ENCODE measurements at regions not wholly inside any gene's neighbourhood (a gene's known extent, or its start where the extent isn't known, plus 50 kb on each side); places are given as distances from the start of the nearest gene placed in this dataset.

DNA sequence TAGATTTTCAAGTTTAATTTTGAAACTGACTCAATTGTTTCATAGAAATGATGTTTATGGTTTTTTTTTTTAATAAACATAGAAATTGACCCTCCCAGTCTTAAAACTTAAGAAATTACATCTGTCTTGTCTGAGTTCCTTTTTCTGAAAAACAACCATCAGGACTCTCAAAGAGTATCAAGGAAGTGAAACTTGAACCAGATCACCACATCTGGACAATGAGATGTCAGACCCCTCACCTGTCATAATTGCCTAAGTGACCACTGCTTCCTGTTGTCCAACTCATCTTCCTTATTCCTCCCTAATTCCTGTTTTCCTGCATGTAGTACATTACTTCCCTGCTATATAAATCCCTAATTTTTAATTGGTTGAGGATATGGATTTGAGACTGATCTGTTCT, 441.5 kb upstream of the ARHGEF26 start:
- DNase-seq = no peak

DNA sequence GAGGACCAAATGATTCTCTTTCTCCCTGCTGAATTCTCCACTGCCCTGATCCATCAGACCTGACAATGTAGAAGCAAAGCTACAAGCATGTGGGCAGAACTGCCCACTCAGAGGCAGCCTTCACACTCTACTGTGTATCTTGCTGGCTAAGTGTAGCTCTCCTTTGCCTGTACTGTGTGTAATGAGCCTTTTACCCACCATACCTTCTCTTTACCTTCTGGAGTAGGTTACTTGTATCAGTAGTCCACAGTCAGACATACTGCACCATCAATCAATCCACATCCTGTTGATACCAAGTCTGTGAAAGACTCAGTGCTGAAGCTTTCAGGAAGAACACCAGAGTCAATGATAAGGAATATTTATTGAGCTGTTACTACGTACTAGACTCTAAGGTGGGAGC, 440.7 kb upstream of the ARHGEF26 start:
- no peak for DNase-seq

DNA sequence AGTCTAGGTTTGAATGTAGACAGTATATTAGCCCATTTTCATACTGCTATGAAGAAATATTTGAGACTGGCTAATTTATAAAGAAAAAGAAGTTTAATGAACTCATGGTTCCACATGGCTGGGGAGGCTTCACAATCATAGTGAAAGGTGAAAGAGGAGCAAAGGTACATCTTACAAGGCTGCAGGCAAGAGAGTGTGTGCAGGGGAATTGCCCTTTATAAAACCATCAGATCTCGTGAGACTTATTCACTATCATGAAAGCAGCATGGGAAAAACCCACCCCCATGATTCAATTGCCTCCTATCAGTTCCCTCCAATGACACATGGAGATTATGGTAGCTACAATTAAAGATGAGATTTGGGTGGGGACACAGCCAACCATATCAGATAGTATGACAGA, 440.1 kb upstream of the ARHGEF26 start:
- DNase-seq = no peak

DNA sequence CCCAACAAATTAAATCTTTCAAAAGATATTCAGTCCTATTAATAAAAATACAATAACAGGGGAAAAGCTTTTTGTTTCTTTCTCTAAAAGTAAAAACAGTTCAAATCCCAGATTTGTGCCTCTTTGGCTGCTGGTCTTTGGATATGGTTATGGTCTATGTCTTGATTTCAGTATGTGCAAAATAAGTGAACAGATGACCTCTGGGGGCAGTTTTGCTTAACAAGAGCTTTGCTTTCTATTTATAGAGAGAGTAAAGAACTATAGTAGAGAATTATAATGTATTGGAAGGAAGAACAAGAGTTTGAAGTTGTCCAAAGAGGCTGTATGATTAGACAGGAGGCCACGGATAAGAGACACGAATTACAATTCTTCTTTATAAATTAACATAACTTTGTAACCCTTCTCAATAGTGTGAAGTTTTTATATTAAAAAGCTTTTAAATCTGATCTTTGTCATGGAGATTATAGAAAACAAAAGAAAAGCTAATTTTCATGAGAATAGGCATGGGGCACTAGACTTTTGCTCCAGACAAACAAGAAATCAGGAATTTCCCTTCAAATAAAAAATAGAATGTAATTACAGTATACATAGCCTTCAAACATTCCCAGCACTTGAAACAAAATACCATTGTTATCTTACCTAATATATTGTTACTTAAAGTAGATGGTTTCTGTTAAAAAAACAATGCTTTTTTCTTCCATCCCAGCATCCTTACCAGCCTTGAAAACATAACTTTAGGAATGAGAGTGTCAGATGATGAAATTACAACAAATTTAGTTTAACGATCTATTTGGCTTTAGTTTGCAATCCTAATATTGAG, 432.7 kb upstream of the ARHGEF26 start:
- DNase-seq = no peak

DNA sequence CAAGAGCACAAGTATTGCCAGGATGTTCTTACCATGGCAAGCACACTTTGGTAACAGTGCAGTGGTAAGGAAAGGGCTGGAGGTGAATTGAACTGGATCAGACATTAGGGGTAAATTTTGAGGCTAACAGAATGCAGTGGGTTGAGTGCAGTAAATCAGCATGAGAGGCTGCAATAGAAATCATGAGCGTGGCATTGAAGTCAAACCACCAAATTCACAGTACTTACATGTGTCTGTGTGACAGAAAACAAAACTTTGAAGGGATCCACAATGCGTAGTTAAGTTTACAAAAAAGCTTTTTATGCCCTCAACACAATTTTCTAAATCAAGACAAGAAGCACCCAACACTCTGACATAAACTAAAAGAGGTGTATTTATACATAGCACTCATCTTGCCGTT, 428.0 kb upstream of the ARHGEF26 start:
- no peak for DNase-seq

DNA sequence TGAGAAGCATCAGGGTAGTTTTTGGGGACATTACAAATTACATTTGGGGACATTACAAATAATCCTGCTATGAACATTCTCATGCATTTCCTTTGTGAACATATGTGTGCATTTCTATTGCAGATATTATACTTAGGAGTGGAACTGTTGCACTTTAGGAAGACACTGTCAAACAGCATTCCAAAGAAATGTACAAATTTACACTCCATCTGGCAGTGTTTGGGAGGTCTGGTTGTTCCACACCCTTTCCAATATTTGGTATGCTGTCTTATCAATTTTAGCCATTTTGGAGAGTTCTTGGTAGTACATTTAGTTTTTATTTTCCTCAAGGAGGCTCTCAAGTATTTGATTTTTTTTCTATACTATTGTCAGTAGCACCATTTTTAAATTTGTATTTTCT, 419.1 kb upstream of the ARHGEF26 start:
- no peak for DNase-seq

DNA sequence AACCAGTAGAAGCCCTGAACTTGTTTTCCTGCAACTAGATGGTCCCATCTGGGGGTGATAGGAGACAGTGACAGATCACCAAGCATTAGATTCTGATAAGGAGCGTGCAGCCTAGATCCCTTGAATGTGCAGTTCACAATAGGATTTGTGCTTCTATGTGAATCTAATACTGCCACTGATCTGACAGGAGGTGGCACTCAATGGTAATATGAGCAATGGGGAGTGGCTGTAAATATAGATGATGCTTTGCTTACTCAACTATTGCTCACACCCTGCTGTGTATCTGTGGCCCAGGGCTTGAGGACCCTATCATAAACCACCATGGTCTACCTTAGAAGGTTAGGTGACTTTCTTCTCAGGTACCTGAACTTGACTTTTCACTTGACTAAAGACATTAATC, 417.1 kb upstream of the ARHGEF26 start:
- no peak for DNase-seq

DNA sequence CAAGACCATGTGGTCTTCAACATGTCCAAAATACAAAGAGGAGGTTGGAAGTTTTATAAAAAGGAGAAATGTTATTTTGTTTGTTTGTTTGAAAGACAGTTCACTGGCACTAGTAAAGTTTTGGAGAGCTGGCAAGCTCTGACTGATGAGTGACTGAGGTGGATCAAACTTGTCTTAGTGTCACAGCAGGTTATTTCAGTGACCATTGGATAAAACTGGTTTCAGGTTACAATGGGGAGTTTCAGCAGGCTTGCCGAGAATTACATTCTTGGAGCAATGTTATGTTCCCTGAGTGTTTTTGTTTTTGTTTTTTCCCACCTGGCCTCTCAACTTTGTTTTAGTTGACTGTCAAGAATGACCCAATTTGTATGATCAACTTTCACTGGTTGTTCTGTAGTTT, 414.5 kb upstream of the ARHGEF26 start:
- DNase-seq = no peak

DNA sequence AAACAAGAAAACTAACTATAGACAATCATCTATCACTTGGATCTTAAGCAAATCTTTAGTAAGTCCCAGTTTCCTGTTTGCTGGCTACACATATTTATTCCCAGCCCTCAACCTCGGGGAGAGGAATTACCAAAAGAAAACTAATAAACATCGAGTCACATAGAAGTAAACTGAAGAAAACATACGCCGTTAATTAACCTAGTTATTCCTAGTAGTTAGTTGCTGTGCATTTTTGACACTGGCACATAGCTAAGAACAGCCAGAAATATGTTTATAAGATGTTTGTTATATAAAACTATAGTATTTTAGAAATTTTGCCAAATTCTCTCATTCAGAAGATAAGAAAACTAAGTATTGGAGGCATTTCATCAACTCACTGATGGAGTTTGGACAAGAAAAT, 407.2 kb upstream of the ARHGEF26 start:
- no peak for DNase-seq

DNA sequence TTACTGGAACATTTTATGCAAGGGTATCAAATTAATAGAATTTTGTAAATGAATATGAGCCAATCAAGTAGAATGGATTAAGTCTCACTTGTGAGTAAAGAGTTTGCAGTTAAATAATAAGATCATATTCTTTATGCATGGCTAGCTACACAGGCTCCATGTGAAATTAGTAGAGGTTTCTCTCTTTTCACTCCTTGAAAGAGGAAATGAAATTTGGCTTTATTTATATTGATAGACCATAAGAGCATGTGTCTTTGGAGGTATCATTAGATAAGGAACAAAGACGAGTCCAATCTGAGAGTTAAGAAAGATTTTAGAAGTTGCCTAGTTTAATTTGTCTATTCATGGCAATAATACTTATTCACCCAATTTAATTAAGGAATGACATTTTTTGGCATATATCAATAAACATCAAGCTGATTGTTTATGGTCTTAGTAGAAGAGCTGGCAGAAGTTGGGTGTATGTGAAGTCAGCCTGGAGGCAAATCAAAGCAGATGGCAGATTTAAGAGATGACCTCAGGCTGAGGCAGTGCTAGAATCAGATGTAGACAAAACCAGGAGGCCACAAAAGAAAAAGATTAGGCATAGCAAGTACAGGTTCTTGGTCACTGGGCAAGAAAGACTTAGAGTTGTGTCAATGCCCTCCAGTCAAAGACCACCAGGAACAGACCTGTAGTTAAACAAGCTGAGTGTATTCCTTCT, 406.5 kb upstream of the ARHGEF26 start:
- no peak for DNase-seq

DNA sequence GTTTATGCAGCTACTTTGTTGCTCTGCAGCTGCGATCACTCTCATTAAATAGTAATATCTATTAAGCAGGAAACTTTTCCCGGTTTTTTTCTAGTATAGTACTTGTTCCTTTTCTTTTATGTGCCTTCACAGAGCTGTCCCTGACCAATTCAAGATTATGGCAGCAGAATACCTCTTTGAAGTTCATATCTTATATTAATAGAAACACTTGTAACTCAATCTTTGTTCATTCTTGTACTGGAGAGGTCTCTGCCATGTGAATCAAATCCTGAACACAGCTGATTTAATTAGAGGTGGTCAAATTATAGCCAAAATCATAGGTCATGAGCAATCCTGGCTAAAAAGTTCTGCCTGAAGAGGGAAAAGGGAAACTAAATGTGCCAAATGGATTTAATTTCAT, 399.0 kb upstream of the ARHGEF26 start:
- DNase-seq = no peak

DNA sequence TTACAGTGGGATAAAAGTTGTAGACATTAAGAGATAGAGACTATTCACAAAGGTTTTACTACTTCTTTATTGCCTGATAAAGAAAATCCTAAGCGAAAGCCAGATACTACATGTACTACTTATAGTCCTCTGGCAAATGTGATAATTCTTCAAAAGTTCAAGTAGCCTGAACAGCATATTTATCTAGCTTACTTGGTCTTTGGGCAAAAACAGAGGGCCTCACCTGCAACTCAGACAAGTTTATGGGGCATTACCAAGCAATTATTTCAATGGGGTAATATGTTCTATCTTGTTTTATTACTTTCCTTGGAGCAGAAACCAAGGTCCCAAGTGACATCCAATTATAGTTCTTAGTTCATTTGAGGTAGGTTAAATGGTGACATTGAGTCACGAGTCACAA, 390.1 kb upstream of the ARHGEF26 start:
- DNase-seq = no peak

DNA sequence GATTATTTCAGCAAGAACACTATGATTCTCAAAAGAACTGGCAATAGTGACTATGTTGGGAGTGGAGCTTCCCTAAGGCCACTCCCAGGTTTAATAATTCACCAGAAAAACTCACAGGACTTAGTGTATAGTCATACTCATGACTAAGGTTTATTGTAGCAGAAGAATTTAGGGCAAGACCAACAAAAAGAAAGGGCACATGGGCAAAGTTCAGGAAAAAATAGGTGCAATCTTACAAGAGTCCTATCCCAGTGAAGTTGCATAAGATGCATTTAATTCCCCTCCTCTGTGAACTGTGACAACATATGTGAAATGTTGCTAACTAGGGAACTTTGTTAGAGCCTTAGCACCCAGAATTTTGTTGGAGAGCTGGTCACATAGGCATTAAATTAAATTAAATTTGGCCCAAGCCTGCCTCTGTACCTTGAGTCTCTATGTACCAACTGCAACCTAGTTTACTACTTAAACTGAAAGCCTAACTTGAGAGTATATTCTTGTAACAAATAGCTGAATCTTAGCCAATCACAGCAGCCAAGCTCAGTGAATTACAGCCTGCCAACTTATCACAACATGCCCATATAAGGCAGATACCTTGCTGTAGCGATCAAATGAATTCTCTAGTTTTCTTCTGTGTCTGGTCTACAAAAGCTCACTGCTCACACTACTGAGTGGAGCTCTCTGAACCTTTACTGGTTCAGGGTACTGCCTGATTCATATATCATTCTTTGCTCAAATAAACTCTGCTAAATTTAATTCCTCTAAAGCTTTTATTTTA, 386.2 kb upstream of the ARHGEF26 start:
- DNase-seq = no peak

DNA sequence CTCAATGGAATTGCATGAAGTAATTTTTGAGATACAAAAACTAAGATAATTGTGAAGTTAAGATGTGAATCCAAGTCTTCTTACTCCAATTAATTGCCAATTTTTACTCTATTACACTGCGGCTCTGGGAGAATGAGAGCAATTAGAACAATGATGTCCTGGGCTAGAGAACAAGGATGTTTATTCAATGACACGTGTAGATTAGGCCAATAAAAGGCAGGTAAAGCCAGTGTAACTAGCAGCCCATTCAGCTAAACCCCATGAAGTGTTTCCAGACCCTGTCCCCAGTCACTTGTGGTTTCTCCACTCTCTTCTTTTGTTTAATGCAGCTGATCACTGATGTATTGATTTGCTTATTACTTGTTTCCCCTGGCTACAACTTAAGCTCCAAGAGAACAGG, 381.1 kb upstream of the ARHGEF26 start:
- DNase-seq = no peak

DNA sequence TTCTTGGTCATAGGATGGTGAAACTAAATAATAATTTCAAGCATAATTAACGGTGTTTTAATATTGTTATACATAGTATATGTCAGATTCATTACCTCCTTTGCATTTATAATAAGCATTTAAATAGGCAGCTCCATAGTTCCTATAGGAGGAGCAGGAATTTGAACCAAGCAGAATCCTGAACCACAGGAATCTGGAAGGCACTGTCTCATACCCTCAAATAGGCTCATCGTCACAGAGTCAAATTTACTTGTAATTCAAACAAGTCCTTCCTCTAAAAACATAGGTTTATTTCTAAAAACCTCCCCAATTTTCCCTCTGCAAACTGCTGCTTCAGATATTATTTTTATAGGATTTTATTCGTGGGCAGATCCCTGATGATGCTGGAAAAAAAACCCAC, 376.3 kb upstream of the ARHGEF26 start:
- DNase-seq = no peak

DNA sequence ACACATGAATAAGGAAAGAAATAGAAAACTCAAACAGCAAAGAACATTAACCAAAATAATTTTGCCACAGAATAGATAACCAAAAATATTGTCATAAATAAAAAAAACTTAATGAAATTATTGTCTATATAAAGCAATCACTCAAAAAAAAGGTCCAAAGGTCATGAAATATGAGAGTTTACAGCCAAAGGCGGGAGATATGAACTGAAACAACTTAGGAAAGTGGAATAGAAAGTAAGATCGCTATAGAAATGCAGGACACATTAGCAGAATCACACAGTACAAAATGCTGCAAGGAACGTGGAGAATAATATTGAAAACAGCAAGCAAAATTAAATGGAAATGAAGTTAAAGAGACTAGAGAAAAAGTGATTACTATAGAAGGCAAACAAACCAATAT, 375.0 kb upstream of the ARHGEF26 start:
- DNase-seq = no peak

DNA sequence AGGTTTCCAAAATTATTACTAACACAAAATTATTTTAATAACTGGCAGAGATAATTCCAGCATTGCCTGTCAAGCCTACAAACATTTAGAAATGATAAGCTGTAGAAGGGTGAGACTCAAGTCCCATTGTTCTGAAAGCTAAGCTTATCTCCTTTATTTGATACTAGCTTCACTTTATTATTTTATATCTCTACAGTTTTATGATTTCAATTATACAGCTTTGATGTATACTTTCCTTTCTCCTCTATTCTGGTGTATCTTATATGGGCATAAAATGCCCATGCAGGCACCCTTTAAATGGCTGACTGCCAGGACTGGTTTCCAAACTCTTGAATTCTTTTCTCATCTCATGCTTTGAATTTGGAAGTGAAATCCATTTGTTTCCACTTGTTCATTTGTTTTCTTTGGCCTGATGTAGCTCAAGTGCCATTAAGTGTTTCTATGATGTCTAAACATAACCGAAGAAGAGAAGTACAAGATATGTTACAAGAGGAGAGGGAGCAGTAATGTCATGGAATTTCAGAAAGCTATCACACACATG, 372.1 kb upstream of the ARHGEF26 start:
- no peak for DNase-seq

DNA sequence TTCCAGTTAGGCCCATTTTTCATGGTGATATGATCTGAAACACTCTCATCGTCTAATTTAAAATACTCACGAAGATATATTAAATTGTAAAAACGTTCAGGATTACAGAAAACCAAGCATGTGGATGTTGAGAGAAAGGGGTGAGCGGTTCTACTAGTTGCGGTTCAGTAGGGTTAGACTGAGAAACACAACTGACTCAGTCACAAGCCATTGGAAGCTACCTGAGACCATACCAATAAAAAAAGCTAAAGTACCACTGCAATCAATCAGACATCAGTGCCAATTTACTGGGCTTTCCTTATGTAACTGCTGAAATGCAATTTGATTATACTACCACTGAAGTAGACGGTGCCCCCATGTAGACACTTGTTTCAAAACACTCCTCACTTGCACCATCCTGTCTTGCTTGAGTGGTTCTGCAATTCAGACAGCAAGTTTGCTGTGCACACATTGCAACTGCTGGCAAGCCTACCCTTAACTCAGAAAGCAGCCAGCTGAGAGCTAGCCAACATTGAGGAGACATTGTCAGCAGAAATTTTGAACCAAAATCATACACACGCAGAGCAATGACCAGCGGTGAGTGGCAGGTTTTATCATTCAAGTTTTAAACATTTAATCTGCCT, 368.7 kb upstream of the ARHGEF26 start:
- DNase-seq = no peak

DNA sequence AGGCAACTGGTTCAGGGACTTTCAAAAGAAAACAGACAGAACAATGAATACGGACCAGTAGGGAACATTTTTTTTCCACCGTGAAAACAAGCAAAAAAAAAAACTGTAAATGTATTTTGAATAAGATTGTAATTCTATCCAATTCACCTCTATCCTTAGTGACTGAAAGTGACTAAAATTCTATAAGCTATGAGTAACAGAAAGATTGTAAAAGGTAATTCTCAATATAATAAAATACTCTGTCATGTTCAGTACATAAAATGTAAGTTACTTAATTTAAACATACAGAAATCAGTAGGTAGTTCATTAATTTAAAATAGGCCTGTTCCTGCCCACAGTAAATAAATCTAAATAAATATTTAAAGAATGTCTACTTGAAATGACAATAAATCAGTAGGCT, 368.2 kb upstream of the ARHGEF26 start:
- DNase-seq = no peak

DNA sequence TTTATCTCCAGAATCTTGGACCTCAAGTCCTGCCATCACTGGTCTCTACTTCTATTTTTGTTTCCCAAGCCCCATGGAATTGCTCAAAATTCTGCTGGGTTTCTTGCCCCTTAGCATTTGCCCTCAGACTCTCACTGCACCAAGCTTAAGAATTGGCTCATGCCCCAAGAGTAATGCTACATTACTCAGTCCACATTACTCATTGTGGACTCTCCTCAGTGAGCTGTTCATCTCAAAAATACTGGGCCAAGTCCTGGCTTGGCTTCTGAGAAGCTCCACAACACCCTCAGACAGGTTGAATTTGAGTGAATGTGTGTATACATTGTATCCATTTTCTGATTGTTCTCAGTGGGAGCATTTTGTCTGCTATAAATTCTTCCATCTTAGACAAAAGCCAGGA, 364.4 kb upstream of the ARHGEF26 start:
- no peak for DNase-seq

DNA sequence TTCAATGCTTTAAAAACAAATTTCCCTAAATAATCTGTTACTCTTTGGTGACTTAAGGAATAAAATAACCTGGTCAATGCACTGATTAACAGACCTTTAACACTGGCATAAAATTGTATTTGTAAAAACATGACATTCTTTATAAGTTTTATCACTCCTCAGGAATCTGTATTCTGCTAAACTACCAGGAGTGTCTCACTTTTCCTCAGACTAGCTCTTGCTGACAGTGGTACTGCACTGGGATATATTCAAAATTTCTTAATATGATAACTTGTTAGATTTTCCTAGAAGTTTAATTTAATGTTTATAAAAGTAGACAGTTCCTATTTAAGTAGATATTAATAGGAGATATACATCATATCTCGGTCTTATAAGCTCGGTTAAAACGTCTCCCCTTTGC, 363.4 kb upstream of the ARHGEF26 start:
- DNase-seq = no peak

DNA sequence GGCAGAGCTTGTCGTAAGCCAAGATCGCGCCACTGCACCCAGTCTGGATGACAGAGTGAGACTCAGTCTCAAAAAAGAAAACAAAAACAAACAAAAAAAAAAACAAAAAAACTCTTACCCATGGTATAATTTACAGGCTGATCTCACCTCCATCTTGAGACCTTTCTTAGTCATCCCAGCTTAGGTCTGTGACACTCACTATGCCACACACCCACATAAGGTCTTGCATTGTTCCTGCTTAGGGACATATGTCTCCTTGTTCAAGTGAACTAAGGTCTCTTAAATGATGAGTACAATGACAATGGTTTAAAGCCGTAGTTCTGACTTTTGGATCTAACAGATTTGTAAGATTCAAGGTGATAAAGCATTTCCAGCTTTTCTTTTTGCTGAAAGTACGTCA, 360.2 kb upstream of the ARHGEF26 start:
- DNase-seq = no peak
